PC-9 (cell line): ENCODE measurements at regions not wholly inside any gene's neighbourhood (a gene's known extent, or its start where the extent isn't known, plus 50 kb on each side); places are given as distances from the start of the nearest gene placed in this dataset.

Source experiments
- BruUV-seq: library from RNA; stranded (reverse); fragments of 400-500 nt; replicated peaks from 2 replicates; lab custom pipeline; 2021; lab: Mats Ljungman, UMichigan
- CTCF ChIA-PET: fragments of 300-600 bp; sonication (Branson Sonifier 250); formaldehyde crosslinking; loops from one replicate; lab custom pipeline; 2022; ENCODE audit warnings: antibody characterized with exemption; lab: Charles Lee
- POLR2A ChIA-PET: fragments of 300-600 bp; sonication (Branson Sonifier 250); formaldehyde crosslinking; loops from one replicate; lab custom pipeline; 2022; ENCODE audit warnings: antibody characterized with exemption; ENCODE audit not compliant: unreplicated experiment; lab: Charles Lee
- DNase-seq, 2 experiments: peaks; one replicate each; pipeline versions ENCODE4 v3.0.0 to v3.0.0-alpha.2; 2015 to 2022; ENCODE audit warnings: mixed read lengths in 1 of 2
- H2AFZ ChIP-seq: fragments of 200-600 bp; sonication (generic); 2 replicates; pipeline ENCODE4 v1.8.1; 2017; ENCODE audit warnings: antibody characterized with exemption
- H3F3A ChIP-seq: fragments of 200-600 bp; sonication (generic); 2 replicates; pipeline ENCODE4 v1.8.1; 2017; ENCODE audit warnings: antibody characterized with exemption, mild to moderate bottlenecking, low read depth; ENCODE audit not compliant: insufficient read depth
- H3K27ac ChIP-seq: fragments of 200-600 bp; sonication (generic); 2 replicates; pipeline ENCODE4 v1.6.1; 2016; ENCODE audit warnings: mixed run types
- H3K27me3 ChIP-seq: fragments of 200-600 bp; sonication (generic); 2 replicates; pipeline ENCODE4 v1.6.1; 2016; ENCODE audit warnings: low read depth, mixed run types; ENCODE audit not compliant: insufficient read depth
- H3K36me3 ChIP-seq: fragments of 200-600 bp; sonication (generic); 2 replicates; pipeline ENCODE4 v1.6.1; 2016; ENCODE audit warnings: low read depth, mixed run types
- H3K4me1 ChIP-seq: fragments of 200-600 bp; sonication (generic); replicated peaks from 2 replicates; pipeline ENCODE4 v1.6.1; 2016; ENCODE audit warnings: mixed run types; ENCODE audit not compliant: insufficient read depth
- H3K4me2 ChIP-seq: fragments of 200-600 bp; sonication (generic); 2 replicates; pipeline ENCODE4 v1.6.1; 2017; ENCODE audit warnings: mixed run types
- H3K4me3 ChIP-seq: fragments of 200-600 bp; sonication (generic); 2 replicates; pipeline ENCODE4 v1.6.1; 2016; ENCODE audit warnings: mixed run types
- H3K79me2 ChIP-seq: fragments of 200-600 bp; sonication (generic); 2 replicates; pipeline ENCODE4 v1.6.1; 2017; ENCODE audit warnings: low read depth, mixed run types
- H3K9me2 ChIP-seq: fragments of 200-600 bp; sonication (generic); 2 replicates; pipeline ENCODE4 v1.8.1; 2017; ENCODE audit warnings: mild to moderate bottlenecking; ENCODE audit not compliant: insufficient read depth
- H3K9me3 ChIP-seq: fragments of 200-600 bp; sonication (generic); 2 replicates; pipeline ENCODE4 v1.8.1; 2016; ENCODE audit warnings: low read depth; ENCODE audit not compliant: insufficient read depth
- H4K20me1 ChIP-seq: fragments of 200-600 bp; sonication (generic); 2 replicates; pipeline ENCODE4 v1.8.1; 2017; ENCODE audit not compliant: insufficient read depth
- EZH2 ChIP-seq: fragments of 200-600 bp; sonication (generic); IDR thresholded peaks from 2 replicates; pipeline ENCODE4 v1.8.0; 2017; ENCODE audit warnings: antibody characterized with exemption, low read depth
- intact Hi-C: fragments of 100-400 bp; cut with micrococcal nuclease; formaldehyde crosslinking; loops from one replicate; pipeline ENCODE4 v1.10.0; 2022; ENCODE audit not compliant: unreplicated experiment
- TF ChIP-seq, protein P1 (sequence below): fragments of 200-600 bp; sonication (generic); conservative IDR thresholded peaks from 2 replicates; pipeline ENCODE4 v1.6.1; 2017; ENCODE audit warnings: mixed run types, antibody characterized with exemption, mild to moderate bottlenecking, moderate library complexity

DNA sequence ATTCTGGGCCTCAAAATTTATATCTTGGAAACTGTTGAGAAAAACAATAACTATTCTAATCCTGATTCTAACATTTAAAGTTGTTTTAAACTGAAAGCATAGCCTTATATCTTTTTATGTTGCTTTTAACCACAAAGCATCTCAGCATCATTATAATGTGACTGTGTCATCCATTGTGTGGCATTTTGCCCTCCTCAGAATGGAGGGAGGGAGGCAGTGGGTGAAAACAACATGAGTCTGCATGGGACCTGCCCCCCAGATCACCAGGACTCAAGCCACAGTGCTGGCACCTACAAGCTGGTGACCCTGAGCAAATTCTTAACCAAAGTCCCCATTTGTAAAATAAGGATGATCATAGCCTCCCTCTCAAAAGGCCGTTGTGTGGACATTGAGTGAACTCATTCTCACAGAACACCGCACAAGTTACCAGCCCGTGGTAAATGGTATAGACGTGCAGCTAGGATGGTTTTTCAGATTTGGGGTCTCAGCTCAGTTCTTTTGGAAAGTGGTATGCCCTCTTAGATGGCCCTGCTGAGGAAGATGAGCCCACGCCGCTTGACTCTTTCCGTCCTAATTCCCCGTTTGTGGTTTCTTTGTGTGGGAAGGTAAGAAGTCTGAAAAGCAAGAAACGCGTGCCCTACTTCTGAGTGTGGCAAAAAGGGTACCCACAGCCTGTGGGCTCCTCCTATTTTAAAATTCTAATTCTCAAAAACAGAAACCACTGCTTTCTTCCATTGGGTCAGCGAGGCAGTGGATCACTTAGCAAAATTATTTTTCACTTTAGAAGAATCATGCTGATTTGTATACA is 305.0 kb upstream of the ID2 start:
- no peaks in the 10 kb centered on the region for H3K4me1 ChIP-seq
- no peaks in the 10 kb centered on the region for H3K79me2 ChIP-seq
- H4K20me1 ChIP-seq: no peaks in the 10 kb centered on the region
- BruUV-seq: no TSS peak
- H3K27me3 ChIP-seq: peaks cover 61% of the 10 kb centered on the region
- no peak overlapping the region for H3K4me2 ChIP-seq
- H3K9me3 ChIP-seq: 0 out of 2 replicates have a peak, but pooled peaks cover 5% of the 10 kb centered on the region
- no peaks in the 10 kb centered on the region for H3K9me2 ChIP-seq
- POLR2A ChIA-PET: no interaction called here
- no peak overlapping the region for H2AFZ ChIP-seq
- intact Hi-C loops: no loop called here
- no peak overlapping the region for H3K27ac ChIP-seq
- TF ChIP-seq, protein P1, sequence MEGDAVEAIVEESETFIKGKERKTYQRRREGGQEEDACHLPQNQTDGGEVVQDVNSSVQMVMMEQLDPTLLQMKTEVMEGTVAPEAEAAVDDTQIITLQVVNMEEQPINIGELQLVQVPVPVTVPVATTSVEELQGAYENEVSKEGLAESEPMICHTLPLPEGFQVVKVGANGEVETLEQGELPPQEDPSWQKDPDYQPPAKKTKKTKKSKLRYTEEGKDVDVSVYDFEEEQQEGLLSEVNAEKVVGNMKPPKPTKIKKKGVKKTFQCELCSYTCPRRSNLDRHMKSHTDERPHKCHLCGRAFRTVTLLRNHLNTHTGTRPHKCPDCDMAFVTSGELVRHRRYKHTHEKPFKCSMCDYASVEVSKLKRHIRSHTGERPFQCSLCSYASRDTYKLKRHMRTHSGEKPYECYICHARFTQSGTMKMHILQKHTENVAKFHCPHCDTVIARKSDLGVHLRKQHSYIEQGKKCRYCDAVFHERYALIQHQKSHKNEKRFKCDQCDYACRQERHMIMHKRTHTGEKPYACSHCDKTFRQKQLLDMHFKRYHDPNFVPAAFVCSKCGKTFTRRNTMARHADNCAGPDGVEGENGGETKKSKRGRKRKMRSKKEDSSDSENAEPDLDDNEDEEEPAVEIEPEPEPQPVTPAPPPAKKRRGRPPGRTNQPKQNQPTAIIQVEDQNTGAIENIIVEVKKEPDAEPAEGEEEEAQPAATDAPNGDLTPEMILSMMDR: no peak
- no peak for TF ChIP-seq EZH2
- H3F3A ChIP-seq: no peaks in the 10 kb centered on the region
- DNase-seq: no peak
- CTCF ChIA-PET: no interaction called here
- H3K36me3 ChIP-seq: no peaks in the 10 kb centered on the region
- no peak overlapping the region for H3K4me3 ChIP-seq

DNA sequence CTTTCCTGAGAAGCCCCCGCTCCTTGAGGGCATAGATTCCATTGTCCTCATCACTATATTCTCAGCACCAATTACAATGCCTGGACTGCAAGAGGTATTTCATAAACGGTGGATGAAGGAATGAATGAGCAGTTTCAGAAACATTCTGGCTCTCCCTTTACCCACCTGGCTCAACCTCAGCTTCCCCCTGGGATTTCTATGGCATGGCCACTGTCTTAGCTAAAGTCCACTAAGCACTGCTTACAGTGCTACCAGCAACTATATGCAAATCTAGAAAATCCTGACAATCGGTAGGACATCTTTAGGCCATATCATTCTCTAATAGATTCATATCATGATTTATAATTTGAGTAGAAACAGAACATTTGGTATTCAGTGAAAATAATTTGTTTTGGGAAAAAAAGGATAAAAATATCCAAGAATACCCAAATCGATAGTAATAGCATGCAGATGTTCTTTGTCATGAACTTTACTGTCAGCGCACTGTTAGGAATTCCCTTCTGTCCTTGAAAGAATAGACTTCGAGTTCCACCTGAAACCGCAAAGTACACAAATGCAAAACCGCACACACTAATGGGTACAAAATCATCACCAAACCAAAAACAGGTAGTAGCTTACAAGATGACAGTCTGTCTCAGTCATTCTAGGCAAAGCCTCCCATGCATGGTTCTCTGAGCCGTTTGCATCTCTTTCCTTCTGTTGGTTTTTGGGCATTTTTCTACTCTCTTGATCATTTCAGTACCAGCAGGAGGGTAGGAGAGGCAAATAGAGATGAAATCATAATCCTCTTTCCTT is 303.6 kb upstream of the ID2 start:
- no peaks in the 10 kb centered on the region for H3F3A ChIP-seq
- no peak for DNase-seq
- H3K9me2 ChIP-seq: no peaks in the 10 kb centered on the region
- no peak overlapping the region for H3K4me3 ChIP-seq
- no peaks in the 10 kb centered on the region for H3K4me1 ChIP-seq
- H3K27me3 ChIP-seq: peaks cover 63% of the 10 kb centered on the region
- no peak for TF ChIP-seq EZH2
- TF ChIP-seq, protein P1: no peak
- H2AFZ ChIP-seq: no peak overlapping the region
- H3K27ac ChIP-seq: no peak overlapping the region
- no TSS peak for BruUV-seq
- no peaks in the 10 kb centered on the region for H4K20me1 ChIP-seq
- ChIA-PET CTCF (no interaction called here), POLR2A (interaction anchor here (0.6 kb wide), 1 partner anchor 236 kb away, joined by 9 read pairs; no protein-coding TSS in a partner anchor)
- H3K36me3 ChIP-seq: no peaks in the 10 kb centered on the region
- no peaks in the 10 kb centered on the region for H3K79me2 ChIP-seq
- H3K4me2 ChIP-seq: no peak overlapping the region
- H3K9me3 ChIP-seq: 0 out of 2 replicates have a peak, but pooled peaks cover 4% of the 10 kb centered on the region
- intact Hi-C loops: no loop called here

DNA sequence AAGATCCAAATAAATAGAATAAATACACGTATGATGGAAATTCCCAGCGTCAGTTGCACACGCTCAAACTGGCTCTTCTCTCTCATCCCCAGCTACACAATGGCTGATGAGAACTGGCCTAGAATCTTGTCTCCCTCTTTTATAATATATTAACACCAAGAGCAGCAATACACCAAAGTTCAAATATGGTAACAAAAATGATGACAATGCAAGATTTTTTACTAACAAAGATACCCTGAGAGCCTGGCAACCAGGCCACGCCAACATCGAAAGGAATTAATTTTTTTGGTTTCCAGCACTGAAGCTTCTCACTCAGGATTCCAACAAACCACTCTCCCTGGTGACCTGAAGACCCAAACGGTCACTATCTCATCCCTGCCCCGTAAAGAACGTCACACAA is 302.7 kb upstream of the ID2 start:
- Histone ChIP-seq H3F3A (no peaks in the 10 kb centered on the region), H3K9me2 (no peaks in the 10 kb centered on the region), H3K36me3 (no peaks in the 10 kb centered on the region), H3K27me3 (peaks cover 66% of the 10 kb centered on the region), H3K4me2 (no peak overlapping the region), H4K20me1 (no peaks in the 10 kb centered on the region), H3K79me2 (no peaks in the 10 kb centered on the region), H3K9me3 (no peaks in the 10 kb centered on the region), H2AFZ (no peak overlapping the region), H3K4me1 (no peaks in the 10 kb centered on the region), H3K27ac (no peak overlapping the region), H3K4me3 (no peak overlapping the region)
- TF ChIP-seq EZH2: no peak
- TF ChIP-seq, protein P1: no peak
- BruUV-seq: no TSS peak
- ChIA-PET CTCF (no interaction called here), POLR2A (no interaction called here)
- intact Hi-C loops: no loop called here
- DNase-seq: no peak
